ENCODE measurements at regions not wholly inside any gene's neighbourhood (a gene's known extent, or its start where the extent isn't known, plus 50 kb on each side); places are given as distances from the start of the nearest gene placed in this dataset.
A peak's percentile ranks its signal among the peaks of the same experiment; 100 is the strongest.
"Not testable (repeated sequence)": the region's sequence is repeated elsewhere in the genome, so short reads cannot be mapped to it uniquely, and the experiment has no call there.

DNA sequence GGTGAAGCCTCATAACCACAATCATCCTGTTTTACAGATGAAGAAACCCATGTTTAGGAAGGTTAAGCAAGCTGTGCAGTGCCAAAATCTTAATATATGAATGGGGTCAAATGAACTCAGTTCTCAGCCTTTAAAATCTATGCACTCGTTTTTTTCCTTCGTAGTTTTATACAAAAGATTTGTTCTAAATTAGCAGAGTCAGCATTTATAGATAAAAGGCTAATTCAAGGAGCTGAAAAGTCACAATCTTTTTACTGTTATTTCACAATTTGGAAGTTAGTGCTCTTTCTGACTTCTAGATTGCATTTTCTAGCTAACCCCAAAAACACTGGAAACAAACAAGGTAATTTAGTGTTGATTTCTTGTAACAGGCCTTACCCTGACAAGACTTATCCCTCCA, 766.9 kb upstream of the ADGRL4 start:
- no peak for DNase-seq (ENCODE audit: low spot score)

DNA sequence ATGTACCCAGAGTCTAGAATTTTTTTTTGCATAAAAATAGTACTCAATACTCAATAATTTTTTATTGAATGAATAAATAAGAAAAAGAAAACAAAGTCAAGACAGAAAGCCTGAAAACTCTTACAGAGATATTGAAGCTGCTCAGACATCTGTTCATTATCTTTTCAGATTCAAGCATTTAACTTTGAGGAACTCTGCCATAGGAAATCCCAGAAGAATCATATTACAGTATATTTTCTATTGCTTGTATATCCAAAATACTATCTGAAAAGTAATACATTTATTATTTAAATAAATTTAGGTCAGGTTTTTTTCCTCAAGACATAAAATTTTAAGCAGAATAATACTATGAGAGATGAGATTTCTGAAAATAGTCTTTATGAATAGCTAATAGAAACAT, 755.9 kb upstream of the ADGRL4 start:
- DNase-seq (ENCODE audit: low spot score): no peak

DNA sequence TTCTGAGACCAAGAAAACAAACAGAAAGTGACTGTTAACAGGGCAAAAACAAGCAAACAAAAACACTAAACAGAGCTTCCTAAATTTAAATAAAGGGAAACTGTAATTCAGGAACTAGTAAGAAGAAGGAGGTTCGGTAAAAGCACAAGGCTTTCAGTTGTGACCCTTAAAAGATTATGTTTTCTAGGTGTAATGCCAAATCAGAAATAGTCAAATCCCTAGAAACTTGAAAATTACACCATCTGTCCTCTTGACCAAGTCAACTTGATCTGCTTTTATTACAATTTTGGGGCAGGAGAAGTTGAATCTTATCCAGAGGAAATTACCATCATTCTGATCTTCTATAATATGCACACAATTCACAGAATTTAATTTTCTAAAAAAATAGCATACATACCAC, 754.0 kb upstream of the ADGRL4 start:
- no peak for DNase-seq (ENCODE audit: low spot score)

DNA sequence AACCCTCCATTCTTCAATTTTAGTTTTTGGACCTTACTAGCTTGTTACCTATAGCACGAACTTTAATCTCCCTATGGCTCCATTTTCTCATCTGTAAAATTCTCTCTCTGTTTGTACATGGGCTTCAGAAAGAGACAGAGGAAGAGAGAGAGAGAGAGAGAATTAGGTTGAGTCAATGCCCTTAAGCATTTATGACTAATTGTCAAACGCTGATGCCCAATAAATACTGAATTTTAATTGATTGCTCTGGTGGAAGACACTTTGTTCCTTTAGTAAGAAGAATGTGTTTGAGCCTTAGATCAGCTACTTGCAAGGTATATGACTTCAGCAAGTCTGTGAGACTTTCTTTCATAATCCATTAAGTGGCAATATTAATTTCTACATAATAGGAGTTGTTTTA, 743.1 kb upstream of the ADGRL4 start:
- DNase-seq (ENCODE audit: low spot score): no peak

DNA sequence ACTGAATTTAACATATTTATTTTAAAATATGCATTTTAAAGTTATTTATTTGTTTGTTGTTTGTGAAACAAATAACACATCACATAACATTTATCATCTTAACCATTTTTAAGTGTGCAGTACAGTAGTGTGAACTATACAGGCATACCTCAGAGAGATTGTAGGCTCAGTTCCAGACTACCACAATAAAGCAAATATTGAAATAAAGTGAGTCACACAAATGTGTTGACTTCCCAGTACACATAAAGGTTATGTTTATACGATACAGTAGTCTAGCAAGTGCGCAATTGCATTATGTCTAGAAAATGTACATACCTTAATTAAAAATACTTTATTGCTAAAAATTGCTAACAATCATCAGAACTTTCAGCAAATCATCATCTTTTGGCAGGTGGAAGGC, 739.4 kb upstream of the ADGRL4 start:
- DNase-seq (ENCODE audit: low spot score): no peak

DNA sequence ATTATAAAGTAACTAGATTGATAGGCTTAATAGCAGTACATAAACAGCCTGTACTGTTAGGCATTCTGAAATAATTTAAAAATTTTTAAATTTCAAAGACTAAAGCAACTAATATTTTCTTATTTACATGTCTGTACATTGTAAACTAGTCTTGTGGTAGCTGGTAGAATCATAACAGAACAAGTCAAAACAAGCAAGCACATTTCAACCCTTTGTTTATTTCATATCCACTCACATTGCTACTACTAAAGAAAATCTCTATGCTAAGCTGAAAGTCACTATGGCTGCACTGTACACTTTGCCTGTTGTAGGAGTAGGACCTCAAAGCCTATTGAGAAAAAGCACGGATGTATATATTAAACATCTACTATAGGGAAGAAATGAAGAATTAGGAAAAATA, 738.2 kb upstream of the ADGRL4 start:
- no peak for DNase-seq (ENCODE audit: low spot score)

DNA sequence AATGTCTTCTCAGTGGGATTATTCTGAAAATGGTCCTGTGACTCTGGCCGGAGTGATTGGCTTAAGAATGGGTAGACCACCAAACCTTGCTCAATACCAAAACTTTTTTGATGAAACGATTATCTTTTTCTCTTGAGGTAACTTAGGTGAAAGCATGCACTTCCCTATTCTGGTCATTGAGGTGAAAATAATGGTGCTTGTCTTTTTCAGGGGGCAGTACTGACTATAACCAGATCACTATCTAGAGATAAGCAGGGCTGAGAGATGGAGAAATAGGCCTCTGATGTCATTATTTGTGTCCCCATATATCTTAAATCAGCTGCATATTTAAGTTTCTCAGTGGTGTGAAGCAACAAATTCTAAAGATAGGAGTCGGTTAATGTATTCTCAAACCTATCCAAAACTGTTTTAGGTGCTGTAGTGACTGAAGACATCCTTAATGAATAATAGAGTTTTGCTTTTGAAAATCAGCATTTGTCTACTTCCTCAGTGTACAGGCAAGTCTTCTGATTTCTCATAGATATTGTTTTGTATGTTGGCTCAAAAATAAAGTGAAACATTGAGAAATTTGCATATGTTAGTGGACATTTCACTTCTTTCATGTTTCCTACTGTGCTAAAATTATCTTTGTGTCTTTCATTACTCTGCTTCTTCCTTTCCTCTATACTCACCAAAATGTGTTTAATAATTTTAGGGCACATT, 735.3 kb upstream of the ADGRL4 start:
- no peak for DNase-seq (ENCODE audit: low spot score)

DNA sequence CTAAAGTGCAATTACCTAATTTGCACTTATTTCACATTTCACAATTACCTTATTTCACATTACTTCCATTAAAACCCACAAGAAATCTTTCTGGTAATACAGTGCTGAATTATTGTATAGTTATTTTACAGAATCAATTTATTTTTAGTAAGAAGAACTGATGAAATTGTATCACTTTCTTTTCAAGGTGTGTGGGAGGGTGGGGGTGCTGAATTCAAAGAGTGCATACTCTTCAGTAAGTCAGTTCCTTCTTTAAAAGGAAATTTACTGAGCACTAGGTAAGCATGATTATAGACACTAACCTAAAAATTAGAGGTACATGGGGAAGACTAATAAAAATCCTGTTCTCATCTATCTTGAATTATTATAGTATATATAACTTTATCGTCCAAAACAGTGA, 731.6 kb upstream of the ADGRL4 start:
- no peak for DNase-seq (ENCODE audit: low spot score)

DNA sequence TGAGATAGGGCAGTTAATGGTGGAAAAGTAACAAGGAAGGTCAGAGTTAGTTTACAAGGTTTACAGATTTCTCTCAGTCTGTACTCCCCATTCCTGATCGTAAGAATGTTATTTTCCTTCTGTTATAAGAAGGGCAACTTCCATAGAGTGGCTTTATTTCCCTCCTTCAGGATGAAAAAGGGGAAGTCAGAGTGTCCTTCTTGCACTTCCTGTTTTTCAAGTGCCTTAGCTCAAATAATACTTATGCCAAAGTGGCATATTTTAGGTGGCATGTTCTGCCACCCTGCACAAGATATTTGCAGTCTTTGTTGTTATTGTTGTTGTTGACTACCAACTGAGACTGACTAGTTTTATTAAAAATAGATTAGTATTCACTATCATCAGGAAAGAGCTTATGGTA, 730.7 kb upstream of the ADGRL4 start:
- DNase-seq (ENCODE audit: low spot score): no peak

DNA sequence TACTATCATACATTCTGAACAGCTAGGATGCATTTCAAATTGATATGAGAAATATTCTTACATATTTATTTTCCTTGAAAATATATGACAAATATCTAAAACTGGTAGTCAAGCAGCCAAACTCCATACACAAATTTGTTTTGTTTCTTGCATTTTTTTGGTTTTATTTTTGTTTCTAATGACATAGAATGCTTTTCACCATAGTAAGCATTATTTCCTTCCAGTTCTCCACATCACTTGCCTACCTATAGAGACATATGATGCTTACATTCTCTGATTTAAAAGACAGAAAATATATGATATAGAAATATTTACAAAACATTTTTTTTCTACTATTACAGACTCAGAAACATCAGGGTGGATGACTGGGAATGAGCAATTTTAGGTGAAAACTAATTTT, 726.4 kb upstream of the ADGRL4 start:
- DNase-seq (ENCODE audit: low spot score): no peak

DNA sequence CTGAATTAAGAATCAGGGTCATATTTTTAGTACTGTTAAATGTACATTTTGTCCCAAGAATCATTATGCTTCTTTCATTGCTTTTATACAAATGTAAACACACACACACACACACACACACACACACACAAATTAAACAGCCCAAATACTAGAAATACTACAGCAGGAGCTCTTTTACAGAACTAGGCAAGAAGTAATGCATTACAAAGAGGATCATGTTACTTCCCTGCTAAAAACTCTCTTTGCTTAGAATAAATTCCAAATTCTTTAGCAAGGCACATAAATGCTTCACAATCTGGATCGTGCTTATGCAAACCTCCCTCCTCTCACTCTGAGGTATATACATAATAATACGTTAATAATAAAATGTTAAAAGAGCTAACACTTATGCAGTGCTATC, 720.4 kb upstream of the ADGRL4 start:
- no peak for DNase-seq (ENCODE audit: low spot score)

DNA sequence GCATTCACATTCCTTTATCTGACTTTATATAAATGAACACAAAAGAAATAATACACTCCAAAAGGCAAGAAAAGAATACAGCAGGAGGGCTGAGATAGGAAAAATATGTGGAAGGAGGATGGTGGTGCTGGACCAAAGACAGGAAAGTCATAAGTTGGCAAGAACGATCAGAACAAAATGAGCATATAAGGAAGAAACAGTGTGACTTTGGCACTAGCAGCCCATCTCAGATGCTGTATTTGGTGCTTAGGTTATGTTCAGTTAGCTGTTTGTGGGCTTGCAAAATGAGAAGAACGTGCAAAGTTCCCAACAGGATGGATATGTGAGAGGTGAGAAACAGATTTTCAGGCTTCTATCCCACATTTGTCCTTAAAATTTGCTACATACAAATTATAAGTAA, 719.8 kb upstream of the ADGRL4 start:
- DNase-seq (ENCODE audit: low spot score): peak; percentile 9

DNA sequence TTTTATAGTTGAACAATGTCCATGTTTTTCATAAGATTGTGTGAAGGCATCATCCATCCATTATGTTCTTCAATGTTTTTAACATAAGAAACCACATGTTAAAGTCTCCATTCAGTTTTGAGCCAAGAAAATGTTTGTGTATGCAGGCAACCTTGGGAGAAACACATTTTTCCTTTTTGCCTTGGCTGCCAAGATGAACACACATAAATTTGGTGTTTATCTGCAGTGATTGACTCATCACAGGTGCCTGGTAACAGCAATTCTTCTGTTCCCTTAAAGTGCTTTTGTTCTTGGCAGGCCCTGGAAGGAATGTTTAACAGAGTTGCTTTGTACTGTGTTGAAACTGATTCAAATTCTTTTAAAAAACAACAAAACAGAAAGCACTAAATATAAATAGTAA, 709.9 kb upstream of the ADGRL4 start:
- peak; percentile 21 for DNase-seq (ENCODE audit: low spot score)

DNA sequence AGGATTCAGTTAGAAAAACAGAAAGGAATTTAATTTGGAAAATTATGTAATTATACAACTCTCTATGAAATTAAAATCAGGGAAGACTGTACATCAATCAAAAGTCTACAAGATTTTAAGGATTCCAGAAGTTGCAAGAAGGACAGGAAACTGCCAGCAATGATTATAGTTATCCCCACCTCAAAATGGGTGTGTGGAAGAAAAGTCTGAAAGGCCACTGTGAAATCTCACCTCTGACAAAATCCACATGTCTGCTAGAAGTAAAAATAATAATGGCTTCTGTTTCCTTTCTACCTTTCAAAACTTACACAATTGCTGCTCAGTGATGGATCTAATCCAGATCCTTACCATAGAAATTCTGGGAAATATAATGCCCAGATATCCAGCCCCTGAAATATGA, 708.1 kb upstream of the ADGRL4 start:
- no peak for DNase-seq (ENCODE audit: low spot score)

DNA sequence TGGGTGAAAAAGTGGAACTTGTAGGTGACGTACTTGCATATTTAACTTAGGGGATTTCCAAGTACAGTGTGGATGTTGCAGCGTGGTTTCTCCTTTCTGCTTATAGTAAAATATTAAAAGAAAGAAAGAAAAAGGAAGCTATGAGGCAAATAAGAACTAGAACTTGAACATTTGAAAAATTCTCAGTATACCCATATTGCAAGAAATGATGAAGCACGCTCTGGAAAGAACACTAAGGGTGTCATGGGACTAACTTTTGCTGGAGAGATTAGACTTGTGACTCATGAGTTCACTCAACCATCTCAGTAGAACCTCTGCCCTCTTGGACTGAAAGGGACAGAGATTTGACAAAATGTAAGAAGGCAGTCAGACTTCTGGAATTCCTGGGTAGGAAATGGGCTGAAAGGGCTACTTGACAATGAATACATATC, 704.5 kb upstream of the ADGRL4 start:
- DNase-seq (ENCODE audit: low spot score): peak; percentile 21

DNA sequence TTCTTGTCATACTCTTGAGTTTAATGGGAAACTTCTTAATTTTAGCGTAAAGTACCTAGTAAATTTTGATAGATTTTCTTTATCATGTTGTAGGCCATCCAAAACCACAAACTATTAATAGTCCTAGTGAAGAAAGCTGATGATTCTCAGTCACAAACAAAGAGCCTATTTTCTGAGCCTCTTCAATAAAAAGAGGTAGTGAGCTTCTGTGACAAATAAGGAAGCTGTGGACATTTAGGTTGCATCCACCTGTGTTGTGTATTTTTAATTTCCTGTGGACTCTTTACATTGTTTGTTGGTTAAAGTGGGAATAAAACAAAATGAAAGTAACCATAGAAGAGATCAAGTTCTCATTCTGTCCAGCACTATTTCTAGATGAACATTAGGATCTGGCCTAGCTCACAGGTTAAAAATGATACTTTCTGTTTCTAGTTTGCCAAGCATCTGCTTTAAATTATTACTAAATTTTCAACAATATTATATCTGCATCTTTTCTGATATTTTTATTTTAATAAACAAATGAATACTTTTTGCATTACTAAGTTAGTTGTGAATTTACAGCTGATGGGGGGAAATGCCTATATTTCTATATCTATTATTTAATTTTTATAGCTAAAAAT, 702.2 kb upstream of the ADGRL4 start:
- DNase-seq (ENCODE audit: low spot score): no peak

DNA sequence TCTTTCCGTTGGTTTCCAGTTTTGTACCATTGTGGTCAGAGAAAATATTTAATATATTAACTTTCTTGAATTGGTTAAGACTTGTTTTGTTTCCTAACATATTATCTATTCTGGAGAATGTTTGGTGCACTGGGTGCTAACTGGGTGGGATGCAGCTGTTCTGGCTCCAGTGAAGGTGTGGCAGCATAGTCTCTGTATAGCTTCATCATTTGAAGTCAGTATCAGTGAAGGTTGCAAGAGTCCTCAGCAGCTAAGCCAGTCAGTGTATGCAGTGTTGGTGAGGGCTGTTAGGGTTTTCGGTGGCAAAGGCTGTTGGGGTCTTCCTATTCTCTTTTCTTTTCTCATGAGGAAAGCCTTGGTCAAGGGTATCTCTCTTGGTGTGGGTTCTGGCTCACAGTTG, 698.7 kb upstream of the ADGRL4 start:
- no peak for DNase-seq (ENCODE audit: low spot score)

DNA sequence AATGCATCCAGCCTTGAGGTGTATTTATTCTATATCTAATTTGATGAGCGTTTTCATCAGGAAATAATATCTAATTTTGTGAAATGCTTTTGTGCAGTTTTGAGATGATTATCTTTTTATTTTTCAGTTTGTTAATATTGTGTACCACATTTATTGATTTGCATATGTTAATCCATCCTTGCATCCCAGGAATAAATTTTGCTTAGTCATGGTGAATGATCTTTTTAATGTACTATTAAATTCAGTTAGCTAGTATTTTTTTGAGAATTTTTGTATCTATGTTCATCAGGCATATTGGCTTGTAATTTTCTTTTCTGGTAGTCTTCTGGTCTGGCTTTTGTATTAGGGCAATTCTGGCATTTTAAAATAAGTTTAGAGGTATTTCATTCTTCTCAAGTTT, 697.5 kb upstream of the ADGRL4 start:
- no peak for DNase-seq (ENCODE audit: low spot score)

DNA sequence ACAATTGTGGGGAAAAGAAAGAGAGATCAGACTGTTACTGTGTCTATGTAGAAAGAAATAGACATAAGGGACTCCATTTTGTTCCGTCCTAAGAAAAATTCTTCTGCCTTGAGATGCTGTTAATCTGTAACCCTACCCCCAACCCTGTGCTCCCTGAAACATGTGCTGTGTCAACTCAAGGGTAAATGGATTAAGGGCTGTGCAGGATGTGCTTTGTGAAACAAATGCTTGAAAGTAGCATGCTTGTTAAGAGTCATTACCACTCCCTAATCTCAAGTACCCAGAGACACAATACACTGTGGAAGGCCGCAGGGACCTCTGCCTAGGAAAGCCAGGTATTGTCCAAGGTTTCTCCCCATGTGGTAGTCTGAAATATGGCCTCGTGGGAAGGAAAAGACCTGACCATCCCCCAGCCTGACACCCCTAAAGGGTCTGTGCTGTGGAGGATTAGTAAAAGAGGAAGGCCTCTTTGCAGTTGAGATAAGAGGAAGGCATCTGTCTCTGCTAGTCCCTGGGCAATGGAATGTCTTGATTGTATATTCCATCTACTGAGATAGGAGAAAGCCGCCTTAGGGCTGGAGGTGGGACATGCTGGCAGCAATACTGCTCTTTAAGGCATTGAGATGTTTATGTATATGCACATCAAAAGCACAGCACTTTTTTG, 695.9 kb upstream of the ADGRL4 start:
- not testable (repeated sequence) for DNase-seq (ENCODE audit: low spot score)

DNA sequence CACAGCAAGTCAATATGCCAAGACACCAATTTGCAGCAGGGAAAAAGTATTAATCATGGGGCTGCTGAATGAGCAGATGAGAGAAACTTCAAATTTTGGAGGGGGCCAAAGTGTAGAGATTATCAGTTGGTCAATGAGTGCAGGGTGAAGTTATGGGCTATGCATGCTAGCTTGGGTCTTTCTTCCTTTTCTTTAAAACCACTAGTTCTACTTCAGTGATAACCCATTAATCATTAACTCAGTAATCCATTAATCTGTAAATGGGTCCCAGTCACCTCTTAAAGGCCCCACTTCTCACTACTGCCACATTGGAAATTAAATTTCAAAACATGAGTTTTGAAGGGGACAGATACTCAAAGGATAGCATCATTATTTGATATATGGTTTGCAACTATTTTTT, 688.6 kb upstream of the ADGRL4 start:
- no peak for DNase-seq (ENCODE audit: low spot score)

DNA sequence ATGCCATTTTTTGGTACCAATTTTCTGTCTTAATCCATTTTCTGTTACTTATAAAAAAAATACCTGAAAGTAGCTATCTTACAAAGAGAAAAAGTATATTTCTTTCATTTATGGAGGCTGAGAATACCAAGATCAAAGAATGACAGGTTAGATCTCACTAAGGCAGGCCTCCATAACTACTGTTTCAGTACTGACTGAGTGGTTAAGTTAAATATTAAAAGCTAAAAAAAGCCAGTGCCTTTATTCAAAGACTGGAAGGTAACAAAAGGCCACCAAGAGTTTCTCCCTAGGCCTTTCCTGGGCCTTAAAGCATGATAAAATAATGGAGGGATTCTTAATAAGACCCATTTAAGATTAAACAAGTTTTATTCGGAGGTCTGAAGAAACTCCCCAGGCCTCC, 687.7 kb upstream of the ADGRL4 start:
- DNase-seq (ENCODE audit: low spot score): no peak

DNA sequence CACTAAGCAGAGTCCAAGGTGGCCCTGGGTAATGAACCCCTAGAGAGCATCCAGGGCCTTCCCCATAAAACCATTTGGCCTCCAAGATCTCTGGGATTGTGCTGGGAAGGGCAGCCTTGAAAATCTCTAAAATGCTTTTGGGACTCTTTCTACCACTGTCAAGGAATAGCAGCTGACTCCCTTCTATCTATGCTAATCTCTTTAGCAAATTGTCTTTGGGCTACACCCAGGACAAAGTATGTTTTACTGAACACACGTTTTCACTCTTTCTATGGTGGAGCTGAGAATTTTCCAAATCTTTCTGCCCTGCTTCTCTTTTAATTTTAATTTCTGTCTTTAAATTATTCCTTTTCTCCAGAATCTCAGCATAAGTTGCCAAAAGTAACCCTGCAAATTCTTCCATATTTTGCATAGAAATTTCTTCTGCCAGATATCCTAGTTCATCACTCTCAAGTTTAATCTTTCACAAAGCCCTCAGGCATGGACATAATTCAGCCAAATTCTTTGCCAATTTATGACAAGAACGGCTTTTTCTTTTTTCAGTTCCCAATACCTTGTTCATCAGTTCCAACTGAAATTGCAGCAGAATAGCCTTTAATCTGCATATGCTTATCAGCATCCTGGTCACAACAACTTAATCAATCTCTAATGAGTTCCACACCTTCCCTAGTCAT, 687.0 kb upstream of the ADGRL4 start:
- no peak for DNase-seq (ENCODE audit: low spot score)

DNA sequence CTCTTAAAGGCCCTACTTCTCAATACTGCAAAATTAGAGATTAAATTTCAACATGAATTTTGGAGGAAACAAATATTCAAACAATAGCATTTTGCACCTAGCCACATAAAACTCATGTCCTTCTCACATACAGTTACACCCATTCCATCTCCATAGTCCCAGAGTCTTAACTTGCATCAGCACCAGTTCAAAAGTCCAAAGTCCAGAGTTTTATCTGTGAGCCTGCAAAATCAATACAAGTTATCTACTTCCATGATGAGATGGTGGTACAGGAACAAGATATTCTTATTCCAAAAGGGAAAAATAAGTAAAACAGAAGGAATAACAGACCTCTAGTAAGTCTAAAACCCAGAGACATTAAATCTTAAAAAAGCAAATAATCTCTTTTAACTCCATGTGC, 686.0 kb upstream of the ADGRL4 start:
- DNase-seq (ENCODE audit: low spot score): no peak
